HepG2 (cell line): ENCODE measurements at regions not wholly inside any gene's neighbourhood (a gene's known extent, or its start where the extent isn't known, plus 50 kb on each side); places are given as distances from the start of the nearest gene placed in this dataset.

Experiments
- ATAC-seq: fragments of 200-7000 bp; cut with Tn5 transposase; 3 replicates; pipeline ENCODE4 v1.9.1; 2020; ENCODE audit warnings: mild to moderate bottlenecking, moderate library complexity
- BruUV-seq: library from RNA; stranded (reverse); fragments of 400-500 nt; replicated peaks from 2 replicates; lab custom pipeline; 2021; lab: Mats Ljungman, UMichigan
- CTCF ChIA-PET: fragments of 300-600 bp; formaldehyde crosslinking; extraction: SDS; loops from one replicate; lab custom pipeline; 2021; ENCODE audit warnings: low total read pairs, inconsistent platforms, low intra/inter-chr PET ratio; lab: Yijun Ruan, JAX
- POLR2A ChIA-PET: fragments of 350-600 bp; sonication (Branson Sonifier 250); formaldehyde crosslinking; loops from one replicate; lab custom pipeline; 2020; ENCODE audit warnings: antibody characterized with exemption, inconsistent platforms; lab: Yijun Ruan, JAX
- DNase-seq: peaks from one replicate; pipeline ENCODE4 v3.0.0-alpha.2; 2015; ENCODE audit warnings: low spot score
- FAIRE-seq: peaks from 3 replicates; lab custom pipeline; 2011; peaks lifted over from hg19 to GRCh38; lab: Jason Lieb, UNC
- H2AFZ ChIP-seq: one replicate; pipeline ENCODE4 v1.6.1; 2011; ENCODE audit warnings: low read length, inconsistent platforms
- H3K27ac ChIP-seq: fragments of 300-600 bp; 3 replicates; pipeline ENCODE4 v1.8.0; 2011; ENCODE audit warnings: mixed run types, mild to moderate bottlenecking, mixed read lengths, low read length, inconsistent platforms; ENCODE audit not compliant: insufficient read depth; ENCODE audit errors: extremely low read length
- H3K27me3 ChIP-seq, 2 experiments: fragments of 200-600 bp in 1 of 2; 2 replicates in 1 of 2; 3 replicates in 1 of 2; pipeline versions ENCODE4 v1.6.0 to v1.8.0; 2011; ENCODE audit warnings: low read length in 2 of 2, mild to moderate bottlenecking in 2 of 2, moderate library complexity in 2 of 2, inconsistent platforms in 1 of 2; ENCODE audit not compliant: insufficient read depth in 2 of 2, control insufficient read depth in 1 of 2
- H3K36me3 ChIP-seq, 2 experiments: fragments of 200-600 bp in 1 of 2; replicated peaks in 1 of 2; 2 replicates in 1 of 2; 3 replicates in 1 of 2; pipeline versions ENCODE4 v1.5.1 to v1.8.0; 2011; ENCODE audit warnings: low read length in 2 of 2, inconsistent platforms in 1 of 2; ENCODE audit not compliant: insufficient read depth in 2 of 2, control insufficient read depth in 1 of 2
- H3K4me1 ChIP-seq: 2 replicates; pipeline ENCODE4 v1.5.1; 2012; ENCODE audit warnings: low read length, inconsistent platforms; ENCODE audit not compliant: insufficient read depth
- H3K4me2 ChIP-seq: 2 replicates; pipeline ENCODE4 v1.6.0; 2011; ENCODE audit warnings: low read depth, low read length, inconsistent platforms
- H3K4me3 ChIP-seq, 3 experiments: fragments of 200-600 bp in 1 of 3; sonication (generic), shearing (Covaris generic) in 1 of 3; replicated peaks in 1 of 3; 2 replicates each; pipeline ENCODE4 v1.5.1; 2011 to 2016; ENCODE audit warnings: low read length in 3 of 3, inconsistent platforms in 2 of 3, low read depth in 2 of 3, mild to moderate bottlenecking in 2 of 3, control low read depth in 1 of 3, mixed read lengths in 1 of 3; ENCODE audit not compliant: insufficient read depth in 1 of 3
- H3K79me2 ChIP-seq: one replicate; pipeline ENCODE4 v1.6.1; 2011; ENCODE audit warnings: low read length, inconsistent platforms; ENCODE audit not compliant: insufficient read depth
- H3K9ac ChIP-seq: 2 replicates; pipeline ENCODE4 v1.6.0; 2011; ENCODE audit warnings: mild to moderate bottlenecking, low read depth, low read length, inconsistent platforms; ENCODE audit not compliant: insufficient read depth
- H3K9me3 ChIP-seq: 2 replicates; pipeline ENCODE4 v1.5.1; 2012; ENCODE audit warnings: mild to moderate bottlenecking, low read length
- H4K20me1 ChIP-seq: 2 replicates; pipeline ENCODE4 v1.6.0; 2011; ENCODE audit warnings: inconsistent platforms, mild to moderate bottlenecking, low read length, moderate library complexity; ENCODE audit not compliant: insufficient read depth
- ARNT ChIP-seq: fragments of 450-650 bp; IDR thresholded peaks from 2 replicates; pipeline ENCODE4 v1.6.1; 2017
- ARNT2 ChIP-seq: sonication (generic); formaldehyde crosslinking; IDR thresholded peaks from 2 replicates; pipeline ENCODE4 v1.8.0; 2022; ENCODE audit warnings: mild to moderate bottlenecking, low read depth, missing genetic modification reagents, moderate library complexity
- ETV5 ChIP-seq: IDR thresholded peaks from 2 replicates; pipeline ENCODE4 v1.6.1; 2018; ENCODE audit warnings: missing biosample characterization, missing genetic modification reagents, inconsistent platforms, borderline replicate concordance
- FOXM1 ChIP-seq: sonication (generic); formaldehyde crosslinking; IDR thresholded peaks from 2 replicates; pipeline ENCODE4 v1.5.0; 2020; ENCODE audit warnings: missing genetic modification reagents
- HMGA1 ChIP-seq: sonication (generic); formaldehyde crosslinking; conservative IDR thresholded peaks from 2 replicates; pipeline ENCODE4 v1.4.0; 2020; ENCODE audit warnings: missing genetic modification reagents
- NFIC ChIP-seq: IDR thresholded peaks from 2 replicates; pipeline ENCODE4 v1.6.1; 2012; ENCODE audit warnings: mild to moderate bottlenecking, low read length, inconsistent platforms
- PHB2 ChIP-seq: fragments of 450-650 bp; IDR thresholded peaks from 2 replicates; pipeline ENCODE4 v1.6.1; 2018; ENCODE audit not compliant: partially characterized antibody
- PPARG ChIP-seq: conservative IDR thresholded peaks from 2 replicates; pipeline ENCODE4 v1.6.1; 2016; ENCODE audit warnings: missing biosample characterization, missing genetic modification reagents
- SATB2 ChIP-seq: sonication (generic); formaldehyde crosslinking; IDR thresholded peaks from 2 replicates; pipeline ENCODE4 v1.5.0; 2020; ENCODE audit warnings: missing genetic modification reagents
- SNAI1 ChIP-seq: sonication (generic); formaldehyde crosslinking; IDR thresholded peaks from 2 replicates; pipeline ENCODE4 v1.5.0; 2020; ENCODE audit warnings: mild to moderate bottlenecking, missing genetic modification reagents, borderline replicate concordance
- TCF7L2 ChIP-seq: IDR thresholded peaks from 2 replicates; pipeline ENCODE4 v1.6.1; 2011; ENCODE audit warnings: mild to moderate bottlenecking, low read depth, low read length, moderate library complexity
- TOE1 ChIP-seq: sonication (generic); formaldehyde crosslinking; IDR thresholded peaks from 2 replicates; pipeline ENCODE4 v1.4.0; 2020; ENCODE audit warnings: mild to moderate bottlenecking, missing genetic modification reagents
- ZNF317 ChIP-seq: sonication (generic); formaldehyde crosslinking; IDR thresholded peaks from 2 replicates; pipeline ENCODE4 v1.5.0; 2020; ENCODE audit warnings: mild to moderate bottlenecking, missing genetic modification reagents
- WGBS: methylation state at CpG from one replicate; pipeline ENCODE4 v1.1.6; 2017; ENCODE audit warnings: low lambda C conversion rate; 5-methylcytosine and 5-hydroxymethylcytosine counted together
- in situ Hi-C: cut with HindIII; loops from 2 replicates; pipeline ENCODE4 v1.10.0; 2017; ENCODE audit warnings: low pct_unique_long_range_greater_than_20kb; ENCODE audit not compliant: extremely low pct_ligation_motif_present
- intact Hi-C: fragments of 100-400 bp; cut with micrococcal nuclease; formaldehyde crosslinking; loops from one replicate; pipeline ENCODE4 v1.10.0; 2022; ENCODE audit not compliant: unreplicated experiment
- TF ChIP-seq, protein P1 (sequence below): sonication (generic); formaldehyde crosslinking; IDR thresholded peaks from 2 replicates; pipeline ENCODE4 v1.4.0; 2020; ENCODE audit warnings: missing genetic modification reagents, mild to moderate bottlenecking, borderline replicate concordance
- TF ChIP-seq, protein P2 (sequence below): sonication (generic); formaldehyde crosslinking; conservative IDR thresholded peaks from 2 replicates; pipeline ENCODE4 v1.8.0; 2022; ENCODE audit warnings: mild to moderate bottlenecking, moderate library complexity, missing genetic modification reagents

DNA sequence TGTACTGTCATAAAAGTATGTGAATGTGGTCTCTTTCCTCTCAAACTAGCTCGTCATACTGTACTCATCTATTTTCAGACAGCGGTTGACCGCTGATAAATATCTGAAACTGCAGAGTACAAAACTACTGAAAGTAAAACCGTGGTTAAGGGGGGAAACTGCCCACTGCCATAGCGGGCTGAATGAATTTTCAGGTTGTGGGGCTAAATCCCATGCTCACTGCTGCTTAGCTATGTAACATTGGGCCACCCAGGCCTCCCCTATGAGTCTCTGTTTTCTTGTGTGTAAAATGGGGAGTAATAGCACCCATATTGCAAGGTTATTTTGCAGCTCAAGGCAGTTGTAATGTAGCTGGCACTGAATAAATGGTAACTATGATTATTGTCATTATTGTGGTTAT lies 82.3 kb downstream of the MSX2 start:
- peaks cover 9% of the 10 kb centered on the region for H3K9me3 ChIP-seq
- DNase-seq (no peak), ATAC-seq (no peak), FAIRE-seq (no peak)
- H3K36me3 ChIP-seq: no peaks in the 10 kb centered on the region
- no peaks in the 10 kb centered on the region for H3K27me3 ChIP-seq
- no peak overlapping the region for H3K9ac ChIP-seq
- H4K20me1 ChIP-seq: no peaks in the 10 kb centered on the region
- WGBS: 40% methylated on average over 5 of the region's 5 CpGs
- H3K27ac ChIP-seq: no peak overlapping the region
- no peaks in the 10 kb centered on the region for H3K79me2 ChIP-seq
- no peaks in the 10 kb centered on the region for H3K4me1 ChIP-seq
- TF ChIP-seq, protein P1, sequence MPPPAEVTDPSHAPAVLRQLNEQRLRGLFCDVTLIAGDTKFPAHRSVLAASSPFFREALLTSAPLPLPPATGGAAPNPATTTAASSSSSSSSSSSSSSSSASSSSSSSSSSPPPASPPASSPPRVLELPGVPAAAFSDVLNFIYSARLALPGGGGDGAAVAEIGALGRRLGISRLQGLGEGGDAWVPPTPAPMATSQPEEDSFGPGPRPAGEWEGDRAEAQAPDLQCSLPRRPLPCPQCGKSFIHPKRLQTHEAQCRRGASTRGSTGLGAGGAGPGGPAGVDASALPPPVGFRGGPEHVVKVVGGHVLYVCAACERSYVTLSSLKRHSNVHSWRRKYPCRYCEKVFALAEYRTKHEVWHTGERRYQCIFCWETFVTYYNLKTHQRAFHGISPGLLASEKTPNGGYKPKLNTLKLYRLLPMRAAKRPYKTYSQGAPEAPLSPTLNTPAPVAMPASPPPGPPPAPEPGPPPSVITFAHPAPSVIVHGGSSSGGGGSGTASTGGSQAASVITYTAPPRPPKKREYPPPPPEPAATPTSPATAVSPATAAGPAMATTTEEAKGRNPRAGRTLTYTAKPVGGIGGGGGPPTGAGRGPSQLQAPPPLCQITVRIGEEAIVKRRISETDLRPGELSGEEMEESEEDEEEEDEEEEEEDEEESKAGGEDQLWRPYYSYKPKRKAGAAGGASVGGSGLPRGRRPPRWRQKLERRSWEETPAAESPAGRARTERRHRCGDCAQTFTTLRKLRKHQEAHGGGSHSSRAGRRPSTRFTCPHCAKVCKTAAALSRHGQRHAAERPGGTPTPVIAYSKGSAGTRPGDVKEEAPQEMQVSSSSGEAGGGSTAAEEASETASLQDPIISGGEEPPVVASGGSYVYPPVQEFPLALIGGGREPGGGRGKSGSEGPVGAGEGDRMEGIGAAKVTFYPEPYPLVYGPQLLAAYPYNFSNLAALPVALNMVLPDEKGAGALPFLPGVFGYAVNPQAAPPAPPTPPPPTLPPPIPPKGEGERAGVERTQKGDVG (CRISPR knock-in tag): no peak
- TF ChIP-seq ARNT: no peak
- no peak for TF ChIP-seq SATB2 (CRISPR knock-in tag)
- no peak for TF ChIP-seq ETV5 (CRISPR knock-in tag)
- no peak overlapping the region for H3K4me2 ChIP-seq
- no peak overlapping the region for H2AFZ ChIP-seq
- ChIA-PET POLR2A (no interaction called here), CTCF (no interaction called here)
- no TSS peak for BruUV-seq
- intact Hi-C loops: no loop called here
- in situ Hi-C loops: no loop called here
- no peak overlapping the region for H3K4me3 ChIP-seq

DNA sequence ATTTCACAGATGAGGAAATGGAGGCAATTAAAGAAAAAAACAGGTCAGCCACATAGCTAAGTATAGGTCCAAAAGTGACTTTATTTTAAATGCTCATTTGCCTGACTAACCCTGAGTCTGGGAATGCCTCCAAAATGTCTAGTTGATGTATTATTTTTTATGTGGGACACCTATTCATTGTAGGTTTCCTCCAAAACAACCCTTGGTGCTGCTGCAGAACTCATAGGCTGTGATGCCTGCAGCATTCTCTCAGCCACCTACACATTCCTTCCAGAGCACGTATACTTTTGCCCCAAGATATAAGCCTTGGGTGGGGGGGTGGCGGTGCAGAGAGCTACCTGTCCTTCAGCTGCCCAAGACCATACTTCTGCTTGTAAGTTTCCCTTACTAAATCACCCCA lies 77.4 kb downstream of the MSX2 start:
- Histone ChIP-seq H4K20me1 (no peaks in the 10 kb centered on the region), H3K27ac (no peak overlapping the region), H3K27me3 (peaks cover 1 to 2% of the 10 kb centered on the region in 2 experiments; a peak in 3 of 5 replicates), H3K4me3 (no peak overlapping the region), H2AFZ (no peak overlapping the region), H3K9ac (no peak overlapping the region), H3K4me2 (no peak overlapping the region), H3K36me3 (no peaks in the 10 kb centered on the region), H3K4me1 (no peaks in the 10 kb centered on the region), H3K79me2 (no peaks in the 10 kb centered on the region), H3K9me3 (peaks cover 9% of the 10 kb centered on the region)
- no peak for FAIRE-seq
- POLR2A ChIA-PET: no interaction called here
- CTCF ChIA-PET: no interaction called here
- no TSS peak for BruUV-seq
- in situ Hi-C loops (no loop called here), intact Hi-C loops (loop anchor here (1.0 kb wide), 1 partner anchor 20 kb away; no protein-coding TSS in a partner anchor)
- ATAC-seq: no peak
- no peak for DNase-seq
- 20% methylated on average over 2 of the region's 2 CpGs for WGBS
- no peak for TF ChIP-seq TCF7L2
- no peak for TF ChIP-seq ZNF317
- no peak for TF ChIP-seq SNAI1 (CRISPR knock-in tag)
- no peak for TF ChIP-seq PHB2
- no peak for TF ChIP-seq FOXM1 (CRISPR knock-in tag)
- TF ChIP-seq, protein P2, sequence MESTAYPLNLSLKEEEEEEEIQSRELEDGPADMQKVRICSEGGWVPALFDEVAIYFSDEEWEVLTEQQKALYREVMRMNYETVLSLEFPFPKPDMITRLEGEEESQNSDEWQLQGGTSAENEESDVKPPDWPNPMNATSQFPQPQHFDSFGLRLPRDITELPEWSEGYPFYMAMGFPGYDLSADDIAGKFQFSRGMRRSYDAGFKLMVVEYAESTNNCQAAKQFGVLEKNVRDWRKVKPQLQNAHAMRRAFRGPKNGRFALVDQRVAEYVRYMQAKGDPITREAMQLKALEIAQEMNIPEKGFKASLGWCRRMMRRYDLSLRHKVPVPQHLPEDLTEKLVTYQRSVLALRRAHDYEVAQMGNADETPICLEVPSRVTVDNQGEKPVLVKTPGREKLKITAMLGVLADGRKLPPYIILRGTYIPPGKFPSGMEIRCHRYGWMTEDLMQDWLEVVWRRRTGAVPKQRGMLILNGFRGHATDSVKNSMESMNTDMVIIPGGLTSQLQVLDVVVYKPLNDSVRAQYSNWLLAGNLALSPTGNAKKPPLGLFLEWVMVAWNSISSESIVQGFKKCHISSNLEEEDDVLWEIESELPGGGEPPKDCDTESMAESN (CRISPR knock-in tag): no peak
- no peak for TF ChIP-seq PPARG (CRISPR knock-in tag)
- no peak for TF ChIP-seq HMGA1 (CRISPR knock-in tag)
- TF ChIP-seq ARNT2 (CRISPR knock-in tag): no peak
- no peak for TF ChIP-seq TOE1 (CRISPR knock-in tag)
- no peak for TF ChIP-seq NFIC
